NAMALWA (cell line): ENCODE measurements at regions not wholly inside any gene's neighbourhood (a gene's known extent, or its start where the extent isn't known, plus 50 kb on each side); places are given as distances from the start of the nearest gene placed in this dataset.
"Not testable (repeated sequence)": the region's sequence is repeated elsewhere in the genome, so short reads cannot be mapped to it uniquely, and the experiment has no call there.

ENCODE experiments used
- DNase-seq: peaks from one replicate; pipeline ENCODE4 v3.0.0-alpha.2; 2015; ENCODE audit warnings: low spot score

DNA sequence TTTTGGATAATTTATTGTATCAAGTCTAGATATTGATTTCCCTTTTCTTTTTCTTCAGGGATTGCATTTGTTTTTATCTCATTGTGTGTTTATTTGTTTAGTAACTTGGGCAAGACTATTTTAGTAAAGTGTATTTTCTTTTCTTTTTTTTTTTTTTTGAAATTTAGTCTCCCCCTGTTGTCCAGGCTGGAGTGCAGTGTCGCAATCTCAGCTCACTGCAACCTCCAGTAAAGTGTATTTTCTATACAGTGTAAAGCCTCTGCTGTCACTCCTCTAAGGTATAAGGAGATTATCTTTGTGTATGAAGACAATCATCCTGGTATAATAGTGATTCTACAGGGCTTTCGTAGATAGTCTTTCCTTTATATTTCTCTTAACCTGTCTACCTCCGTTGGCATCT, 2546.0 kb downstream of the PCDH9 start:
- DNase-seq: no peak

DNA sequence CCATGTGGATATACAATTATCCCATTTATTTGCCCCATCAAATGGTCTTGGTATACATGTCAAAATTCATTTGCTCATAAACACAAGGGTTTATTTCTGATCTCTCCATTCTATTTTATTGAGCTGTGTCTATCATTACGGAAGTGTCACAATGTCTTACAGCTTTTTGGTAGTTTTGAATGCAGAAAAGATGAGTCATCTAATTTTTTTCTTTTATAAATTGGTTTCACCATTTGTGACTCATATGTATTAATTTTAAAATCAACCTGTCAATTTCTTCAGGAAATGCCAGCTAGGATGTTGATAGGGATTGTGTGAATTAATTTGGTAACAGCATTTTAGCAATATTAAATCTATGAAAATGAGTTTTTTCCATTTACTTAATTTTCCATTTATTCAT, 2549.4 kb downstream of the PCDH9 start:
- no peak for DNase-seq

DNA sequence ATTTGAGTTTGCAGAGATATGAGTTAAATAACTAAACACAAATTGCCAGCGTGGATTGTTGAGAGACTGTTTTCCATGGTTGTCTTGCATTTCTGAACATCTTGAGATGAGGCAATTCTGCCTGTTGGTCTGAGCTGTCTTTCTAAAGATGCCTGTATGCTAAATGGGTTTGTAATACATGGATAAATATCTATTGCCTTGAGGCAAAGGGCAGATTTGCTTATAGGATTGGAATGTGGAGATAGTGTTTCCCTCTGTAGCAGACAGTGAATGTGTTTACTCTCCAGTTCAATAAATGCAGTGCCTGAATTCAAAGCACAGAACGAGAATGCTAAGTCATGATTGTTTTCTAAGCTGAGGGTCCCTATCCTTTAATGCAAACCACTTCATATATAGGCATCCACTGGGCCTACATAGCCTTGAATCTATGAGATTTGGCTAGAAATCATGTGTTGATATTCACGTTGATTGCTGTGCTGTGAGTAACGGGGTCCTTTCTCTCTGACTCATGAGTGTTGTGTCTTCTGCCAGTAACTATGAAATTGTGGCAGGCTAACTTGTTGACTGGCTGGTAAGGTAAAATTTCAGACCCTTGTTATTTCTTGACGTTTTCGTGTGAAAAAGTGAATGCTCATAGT, 2554.8 kb downstream of the PCDH9 start:
- DNase-seq: no peak

DNA sequence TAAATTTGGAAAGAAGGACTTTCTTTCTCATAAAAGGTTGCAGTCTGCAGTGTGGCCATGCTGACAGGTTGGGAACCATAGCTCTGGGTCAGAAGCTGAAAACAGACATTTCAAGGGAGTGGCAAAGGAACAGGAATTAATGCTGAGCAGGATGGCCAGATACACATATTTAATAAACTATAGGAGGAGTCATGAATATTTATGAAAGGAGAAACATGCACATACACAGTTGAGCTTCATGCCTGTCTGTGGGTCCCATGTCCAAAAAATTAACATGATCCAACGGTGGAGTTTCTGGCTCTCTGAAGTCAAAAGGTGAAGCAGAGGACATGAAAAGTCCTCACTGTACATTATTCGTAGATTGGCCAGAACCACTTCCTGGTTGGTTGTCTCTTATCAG, 2556.0 kb downstream of the PCDH9 start:
- no peak for DNase-seq

DNA sequence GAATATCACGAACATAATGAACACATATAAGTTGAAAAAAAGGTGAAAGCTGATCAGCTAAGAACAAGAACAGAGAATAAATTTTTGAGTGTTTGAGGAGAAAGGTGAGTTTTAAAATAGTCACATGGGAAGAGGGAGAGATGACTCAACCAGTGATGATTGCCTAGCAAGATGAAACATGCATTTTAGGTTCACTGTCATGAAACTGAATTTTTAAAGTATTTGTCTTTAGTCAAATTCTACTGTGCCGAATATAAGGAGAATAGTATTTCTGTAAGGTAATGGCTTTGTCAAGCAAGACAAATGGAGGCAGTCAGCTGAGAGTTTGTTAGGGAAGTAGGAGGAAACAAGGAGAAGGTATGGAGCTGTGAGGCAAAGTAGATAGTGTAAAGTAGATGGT, 2557.4 kb downstream of the PCDH9 start:
- no peak for DNase-seq

DNA sequence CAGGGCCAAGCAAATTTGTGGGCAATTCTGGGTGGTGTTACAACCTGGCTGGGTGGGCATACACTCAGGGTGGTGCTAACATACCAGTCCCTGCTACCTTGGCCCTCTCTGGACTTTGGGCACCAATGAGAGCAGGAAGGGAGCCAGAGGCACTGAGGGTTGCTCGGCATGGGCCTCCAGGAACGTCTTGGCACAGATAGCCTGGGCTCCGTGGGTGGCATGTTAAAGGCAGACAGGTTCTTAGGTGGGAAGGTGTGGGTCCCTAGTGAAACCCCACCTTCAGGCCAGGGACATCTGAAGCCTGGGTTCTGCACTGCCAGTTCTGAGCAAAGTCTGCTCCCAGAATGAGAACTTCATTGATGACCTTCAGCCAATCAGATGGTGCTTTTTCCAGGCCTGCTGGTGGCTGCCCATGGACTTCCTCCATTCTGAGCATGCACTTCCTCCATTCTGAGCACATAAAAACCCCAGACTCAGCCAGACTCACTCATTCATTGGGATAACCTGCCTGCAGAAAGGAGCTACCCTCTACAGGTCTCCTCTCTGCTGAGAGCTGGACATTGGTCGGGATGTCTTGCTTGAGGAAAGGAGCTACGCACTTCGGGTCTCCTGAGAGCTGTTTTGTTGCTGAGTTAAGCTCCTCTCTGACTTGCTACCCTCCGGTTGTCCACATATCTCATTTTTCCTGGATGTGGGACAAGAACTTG, 2567.1 kb downstream of the PCDH9 start:
- no peak for DNase-seq

DNA sequence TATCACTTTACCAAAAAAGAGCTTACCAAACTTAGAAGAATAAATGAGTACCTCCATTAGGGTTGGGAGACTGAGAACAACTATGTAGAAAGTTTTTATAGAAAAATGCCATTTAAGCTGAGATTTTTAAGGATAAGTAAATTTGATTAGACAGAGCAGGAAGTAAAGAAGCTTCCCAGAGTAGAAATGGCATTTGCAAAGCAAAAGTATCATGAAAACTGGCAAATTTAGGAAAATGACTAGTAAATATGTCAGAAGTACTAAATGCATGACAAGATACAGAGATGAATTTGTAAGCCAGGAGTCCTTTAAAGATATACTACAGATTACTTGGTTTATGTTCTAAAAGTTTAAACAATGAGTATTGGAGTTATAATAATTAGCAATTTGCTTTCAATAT, 2581.8 kb downstream of the PCDH9 start:
- DNase-seq: no peak

DNA sequence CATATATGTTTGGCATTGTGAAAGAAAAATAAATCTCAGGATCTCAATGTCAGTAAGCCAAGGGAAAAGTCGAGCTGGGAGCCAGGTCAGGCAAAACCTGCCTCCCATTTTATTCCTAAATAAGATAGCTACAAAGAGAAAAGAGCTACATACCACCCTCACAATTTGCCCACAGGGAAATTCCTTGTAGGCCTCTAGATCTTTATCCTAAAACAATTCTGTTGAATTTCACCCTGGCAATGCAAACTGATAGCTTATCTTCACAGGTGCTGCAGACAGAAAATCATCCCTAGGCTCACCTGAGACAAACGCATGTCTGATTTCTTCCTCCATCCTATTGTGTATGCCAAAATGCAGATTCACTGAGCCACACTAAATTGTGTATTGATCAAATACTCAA, 2587.1 kb downstream of the PCDH9 start:
- no peak for DNase-seq

DNA sequence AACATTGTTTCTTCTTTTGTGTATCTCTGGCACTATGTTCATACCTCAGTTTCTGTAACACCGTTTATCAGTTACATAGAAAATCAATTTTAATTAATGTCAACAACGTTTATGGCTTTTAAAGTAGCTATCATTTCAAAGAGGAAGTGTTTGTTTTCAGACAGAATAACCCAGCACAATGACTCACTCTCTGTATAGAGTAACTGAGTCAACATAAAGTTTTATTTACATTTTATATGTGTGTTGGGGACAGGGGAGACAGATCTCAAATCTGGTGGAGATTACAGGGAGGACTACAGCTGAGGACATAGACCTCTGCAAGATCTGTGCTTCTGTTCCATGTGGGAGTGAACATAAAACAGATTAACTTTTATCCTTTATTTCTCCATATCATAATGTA, 2590.1 kb downstream of the PCDH9 start:
- no peak for DNase-seq

DNA sequence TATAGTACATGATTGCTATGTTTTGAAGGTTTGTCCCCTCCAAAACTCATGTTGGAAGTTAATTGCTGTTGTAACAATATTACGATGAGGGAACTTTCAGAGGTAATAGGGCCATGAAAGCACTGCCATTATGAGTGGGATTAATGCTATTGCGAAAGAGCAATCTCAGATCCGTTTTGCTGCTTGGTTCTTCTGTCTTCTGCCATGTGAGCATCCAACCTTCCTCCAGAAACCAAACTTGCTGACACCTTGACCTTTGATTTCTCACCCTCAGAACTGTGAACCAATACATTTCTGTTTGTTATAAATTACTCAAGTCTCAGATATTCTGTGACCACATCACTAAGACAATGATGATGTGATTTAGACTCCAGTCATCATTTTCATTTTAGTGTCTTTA, 2590.9 kb downstream of the PCDH9 start:
- no peak for DNase-seq

DNA sequence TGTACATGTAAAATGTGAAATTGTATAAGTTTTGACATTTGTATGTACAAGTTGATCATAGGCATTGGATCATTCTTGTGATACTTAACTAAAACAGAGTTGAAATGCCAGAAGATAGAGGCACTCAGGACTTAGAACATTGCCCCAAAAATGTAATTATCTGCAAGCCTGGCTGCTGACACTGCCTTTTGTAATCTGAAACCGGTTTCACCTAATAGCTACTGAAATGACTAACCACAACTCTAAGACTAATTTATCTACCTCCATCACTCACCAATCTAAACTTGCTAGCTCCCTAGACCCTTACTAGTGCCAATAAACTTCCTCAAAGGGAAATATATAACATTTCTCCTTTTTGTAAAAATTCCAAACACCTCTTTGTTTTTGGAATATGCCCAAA, 2596.2 kb downstream of the PCDH9 start:
- DNase-seq: no peak

DNA sequence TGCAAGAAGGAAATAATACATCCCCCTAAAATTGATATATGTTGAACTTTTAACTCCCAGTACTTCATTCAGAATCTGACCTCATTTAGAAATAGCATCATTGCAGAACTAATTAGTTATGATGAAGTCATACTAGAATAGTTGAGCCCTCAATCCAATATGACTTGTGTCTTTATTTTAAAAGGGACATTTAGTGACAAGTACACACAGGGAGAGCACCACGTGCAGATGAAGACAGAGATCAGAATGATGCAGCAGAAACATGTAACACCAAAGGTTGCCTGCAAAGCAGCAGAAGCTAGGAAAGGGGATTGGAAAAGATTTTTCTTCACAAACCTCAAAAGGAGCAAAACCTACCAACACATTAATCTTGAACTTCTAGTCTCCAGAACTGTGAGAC, 2602.5 kb downstream of the PCDH9 start:
- DNase-seq: no peak

DNA sequence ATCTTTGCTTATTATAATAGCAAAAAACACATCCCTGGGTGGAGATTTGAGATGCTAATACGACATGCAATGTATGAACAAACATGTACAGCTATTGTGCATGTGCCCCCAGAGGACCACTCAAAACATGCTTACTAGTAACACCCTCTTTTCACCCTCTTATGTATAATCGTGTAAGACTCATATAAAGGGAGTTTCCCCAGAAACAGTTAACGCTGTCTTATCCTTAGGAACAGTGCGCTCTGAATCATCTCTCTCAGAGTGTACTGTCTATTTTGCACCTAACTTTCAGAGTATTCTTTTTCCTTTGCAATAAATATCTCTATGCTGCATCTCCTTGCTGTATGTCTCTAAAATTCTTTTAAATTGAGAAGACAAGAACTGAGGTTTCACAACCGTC, 2604.0 kb downstream of the PCDH9 start:
- DNase-seq: no peak

DNA sequence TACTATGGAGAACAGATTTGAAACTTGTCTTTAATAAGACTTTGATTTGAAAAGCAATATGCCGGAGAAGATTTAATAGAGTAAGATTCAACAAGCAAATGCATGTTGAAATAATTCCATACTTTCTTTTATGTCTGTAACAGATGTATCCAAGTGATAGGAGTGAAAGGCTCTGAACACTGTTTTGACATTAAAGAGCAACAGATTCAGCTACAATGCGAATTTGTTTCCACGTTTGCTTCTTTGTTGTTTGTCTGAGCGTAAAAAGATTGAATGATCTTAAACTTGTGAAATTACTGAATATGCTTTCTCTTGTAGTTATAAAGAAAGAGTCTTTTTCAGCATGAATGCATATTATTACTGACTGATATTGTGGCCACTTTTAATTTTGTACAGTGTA, 2612.9 kb downstream of the PCDH9 start:
- no peak for DNase-seq

DNA sequence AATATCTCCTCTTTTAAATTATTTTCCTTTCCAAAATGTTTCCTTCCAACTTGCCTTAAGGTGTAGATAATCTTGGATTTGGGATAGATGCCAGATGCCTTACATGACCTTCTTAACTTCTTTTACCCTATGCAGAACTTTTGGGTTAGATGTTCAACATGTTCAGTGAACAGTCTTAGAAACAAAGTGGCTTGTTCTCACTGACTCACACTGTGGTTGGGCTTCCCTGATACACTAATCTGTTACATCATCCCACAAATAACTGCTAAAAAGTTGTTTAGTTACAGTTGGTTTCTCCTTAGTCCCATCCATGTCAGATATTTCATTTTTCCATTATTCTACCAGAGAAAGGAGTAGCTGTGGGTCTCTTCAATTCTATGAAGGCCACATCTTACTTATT, 2638.2 kb downstream of the PCDH9 start:
- DNase-seq: no peak

DNA sequence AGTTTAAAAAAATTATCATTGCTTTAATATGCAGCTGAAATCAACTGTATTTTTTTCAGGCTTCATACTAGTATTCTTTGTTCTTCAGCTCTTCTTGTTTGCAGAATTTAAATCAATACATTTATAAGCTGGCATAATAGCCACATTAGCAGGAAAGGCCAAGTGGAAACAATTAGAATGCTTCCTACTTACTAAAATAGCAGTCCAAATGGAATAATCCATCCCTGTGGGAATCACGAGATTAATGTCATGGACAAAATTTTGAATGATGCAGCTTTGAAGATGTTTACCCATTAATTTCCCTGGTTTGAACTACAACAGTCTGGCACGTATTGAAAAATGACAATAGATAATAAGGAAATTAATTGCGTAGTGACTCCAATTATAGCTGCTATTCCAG, 2650.8 kb downstream of the PCDH9 start:
- no peak for DNase-seq

DNA sequence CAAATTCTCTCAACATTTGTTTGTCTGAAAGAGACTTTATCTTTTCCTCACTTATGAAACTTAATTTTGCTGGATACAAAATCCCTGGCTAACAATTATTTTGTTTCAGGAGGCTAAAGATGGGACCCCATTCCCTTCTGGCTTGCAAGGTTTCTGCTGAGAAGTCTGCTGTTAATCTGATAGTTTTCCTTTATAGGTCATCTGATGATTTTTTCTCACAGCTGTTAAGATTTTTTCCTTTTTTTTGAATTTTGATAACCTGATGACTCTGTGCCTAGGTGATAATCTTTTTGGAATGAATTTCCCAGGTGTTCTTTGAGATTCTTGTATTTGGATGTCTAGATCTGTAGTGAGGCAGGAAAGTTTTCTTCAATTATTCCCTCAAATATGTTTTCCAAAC, 2661.4 kb downstream of the PCDH9 start:
- DNase-seq: no peak

DNA sequence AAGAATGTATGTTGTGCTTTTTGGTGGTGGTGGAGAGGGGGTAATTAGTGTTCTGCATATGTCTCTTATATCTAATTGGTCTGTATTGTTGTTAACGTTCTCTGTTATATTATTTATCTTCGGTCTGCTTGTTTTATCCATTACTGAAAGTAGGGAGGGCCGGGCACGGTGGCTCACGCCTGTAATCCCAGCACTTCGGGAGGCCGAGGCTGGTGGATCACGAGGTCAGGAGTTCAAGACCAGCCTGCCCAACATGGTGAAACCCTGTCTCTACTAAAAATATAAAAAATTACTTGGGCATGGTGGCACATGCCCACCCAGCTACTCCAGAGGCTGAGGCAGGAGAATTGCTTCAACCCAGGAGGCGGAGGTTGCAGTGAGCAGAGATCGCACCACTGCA, 2672.1 kb downstream of the PCDH9 start:
- DNase-seq: not testable (repeated sequence)

DNA sequence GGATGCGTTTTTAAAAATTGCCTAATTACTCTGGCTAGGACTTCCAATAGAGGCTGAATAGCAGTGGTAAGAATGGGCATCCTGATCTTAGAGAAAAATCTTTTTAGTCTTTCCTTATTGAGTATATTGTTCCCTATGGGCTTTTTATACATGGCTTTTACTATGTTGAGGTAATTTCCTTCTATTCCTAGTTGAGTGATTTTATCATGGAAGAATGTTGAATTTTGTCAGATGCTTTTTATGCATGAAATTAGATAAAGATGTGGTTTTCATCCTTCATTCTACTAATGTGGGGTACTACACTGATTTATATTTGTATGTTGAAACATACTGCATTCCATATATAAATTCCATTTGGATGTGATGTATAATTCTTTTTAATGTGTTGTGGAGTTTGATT, 2673.8 kb downstream of the PCDH9 start:
- DNase-seq: no peak

DNA sequence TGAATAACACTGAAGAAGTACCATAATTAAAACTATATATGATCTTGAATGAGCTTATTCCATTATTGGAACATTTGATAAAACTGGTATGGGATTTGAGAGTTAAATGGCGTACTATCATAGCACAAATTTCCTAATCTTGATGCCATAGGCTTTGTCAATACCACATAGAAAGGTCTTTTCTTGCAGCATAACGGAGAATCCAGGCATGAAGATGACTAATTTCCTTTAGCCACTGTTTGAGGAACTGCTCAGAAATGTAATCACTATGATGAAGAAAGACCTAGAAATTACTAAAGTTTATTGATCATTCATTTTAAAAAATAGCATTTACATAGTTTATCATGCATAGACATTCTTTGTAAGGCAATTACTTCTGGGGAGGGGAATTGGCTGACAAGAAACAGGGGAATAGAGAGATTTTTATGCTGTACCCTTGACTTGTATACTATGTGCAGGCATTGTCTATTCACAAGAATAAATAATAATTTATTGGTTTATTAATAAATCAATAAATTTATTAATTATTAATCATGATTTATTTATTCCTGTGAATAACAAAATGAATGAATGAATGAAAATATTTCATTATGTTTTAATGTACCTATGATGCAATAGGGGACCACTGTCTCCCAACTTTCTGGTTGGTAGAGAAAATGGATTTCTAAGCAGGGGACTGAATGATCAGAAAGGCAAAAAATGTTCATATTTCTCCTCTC, 2676.6 kb downstream of the PCDH9 start:
- DNase-seq: no peak

DNA sequence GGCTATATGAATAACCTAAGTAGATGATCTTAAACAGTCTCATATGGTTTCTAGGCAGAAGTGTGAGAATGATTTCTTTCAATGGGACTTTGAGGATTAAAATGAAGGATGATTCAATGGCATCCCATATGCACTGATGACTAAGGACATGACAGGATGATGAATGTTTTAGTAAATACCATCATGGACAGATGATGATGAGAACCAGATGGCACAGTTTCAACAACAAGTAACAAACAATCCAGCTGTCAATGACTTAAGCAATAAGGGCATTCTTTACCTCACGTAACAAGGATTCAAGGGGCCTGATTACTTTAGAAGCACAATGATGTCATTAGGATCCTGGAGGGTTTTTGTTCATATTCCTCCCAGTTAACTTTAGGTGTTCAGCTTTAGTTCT, 2678.4 kb downstream of the PCDH9 start:
- no peak for DNase-seq

DNA sequence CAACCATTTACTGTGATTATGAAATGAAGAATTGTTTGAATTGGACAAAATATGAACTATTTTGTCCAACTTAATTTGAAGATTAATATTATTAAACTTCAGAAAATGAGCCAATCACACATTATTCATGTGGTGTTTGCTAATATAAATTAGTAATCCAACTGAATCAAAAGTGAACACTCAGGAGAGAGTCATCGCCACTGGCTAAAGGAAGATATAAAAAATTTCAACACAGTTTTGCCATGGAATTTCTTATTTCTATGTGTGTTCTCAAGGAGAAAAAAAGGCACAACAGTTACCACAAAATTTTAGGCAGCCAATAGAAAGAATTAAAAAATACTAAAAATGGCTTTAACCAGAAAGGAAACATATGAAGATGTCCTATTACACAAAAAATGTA, 2683.8 kb downstream of the PCDH9 start:
- no peak for DNase-seq

DNA sequence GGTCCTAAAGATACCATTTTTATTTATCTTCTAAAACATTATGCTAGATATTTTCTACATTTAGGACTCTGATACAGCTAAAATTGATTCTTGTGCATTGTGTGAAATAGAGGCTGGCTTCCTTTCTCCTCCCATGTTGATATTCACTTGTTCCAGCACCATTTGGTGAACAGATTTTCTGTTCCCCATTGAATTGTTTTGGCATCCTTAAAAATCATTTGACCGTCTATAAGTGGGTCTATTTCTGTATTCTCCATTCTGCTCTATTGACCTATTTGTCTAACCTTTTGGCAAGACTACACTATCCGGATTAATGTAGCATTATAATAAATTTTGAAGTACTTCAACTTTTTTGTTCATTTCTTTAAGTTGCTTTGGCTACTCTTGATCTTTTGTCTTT, 2689.2 kb downstream of the PCDH9 start:
- DNase-seq: no peak

DNA sequence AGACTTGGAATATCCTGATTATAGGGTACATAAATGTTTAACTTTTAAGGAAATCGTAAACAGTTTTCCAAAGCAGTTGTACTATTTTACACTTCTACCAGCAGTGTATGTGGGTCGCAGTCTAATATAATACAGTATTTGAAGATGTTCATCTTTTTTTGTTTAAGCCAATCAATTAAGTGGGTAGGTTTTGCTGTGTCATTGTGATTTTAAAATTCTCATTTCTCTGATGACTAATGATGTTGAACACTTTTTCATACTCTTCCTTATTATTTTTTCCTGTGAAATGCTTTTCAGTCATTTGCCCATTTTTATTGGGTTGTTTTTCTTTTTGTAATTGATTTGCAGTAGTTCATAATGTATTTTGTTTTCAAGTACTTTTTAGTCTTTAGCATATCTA, 2689.7 kb downstream of the PCDH9 start:
- no peak for DNase-seq
